Muscle of leg (tissue), 3 donors: ENCODE measurements at regions not wholly inside any gene's neighbourhood (a gene's known extent, or its start where the extent isn't known, plus 50 kb on each side); places are given as distances from the start of the nearest gene placed in this dataset.

Source experiments
- DNase-seq: peaks from one replicate; pipeline ENCODE4 v3.0.0; 2013
- H3K27ac ChIP-seq: one replicate; pipeline ENCODE4 v1.5.1; 2013; ENCODE audit warnings: mild to moderate bottlenecking, low read length, control low read depth
- H3K27me3 ChIP-seq: one replicate; pipeline ENCODE4 v1.6.1; 2013; ENCODE audit warnings: low read length; ENCODE audit not compliant: control insufficient read depth, insufficient read depth
- H3K36me3 ChIP-seq: one replicate; pipeline ENCODE4 v1.6.1; 2013; ENCODE audit warnings: low read length; ENCODE audit not compliant: control insufficient read depth, insufficient read depth
- H3K4me1 ChIP-seq: one replicate; pipeline ENCODE4 v1.6.1; 2013; ENCODE audit warnings: low read length; ENCODE audit not compliant: control insufficient read depth, insufficient read depth
- H3K4me3 ChIP-seq: one replicate; pipeline ENCODE4 v1.5.1; 2013; ENCODE audit warnings: low read length, control low read depth
- H3K9me3 ChIP-seq: replicated peaks from 2 replicates; pipeline ENCODE4 v1.6.1; 2013; ENCODE audit warnings: low read depth, low read length; ENCODE audit not compliant: control insufficient read depth
- WGBS: methylation state at CpG from one replicate; pipeline ENCODE4 v1.1.5; 2013; ENCODE audit warnings: missing lambda C conversion rate; ENCODE audit not compliant: insufficient coverage; 5-methylcytosine and 5-hydroxymethylcytosine counted together

DNA sequence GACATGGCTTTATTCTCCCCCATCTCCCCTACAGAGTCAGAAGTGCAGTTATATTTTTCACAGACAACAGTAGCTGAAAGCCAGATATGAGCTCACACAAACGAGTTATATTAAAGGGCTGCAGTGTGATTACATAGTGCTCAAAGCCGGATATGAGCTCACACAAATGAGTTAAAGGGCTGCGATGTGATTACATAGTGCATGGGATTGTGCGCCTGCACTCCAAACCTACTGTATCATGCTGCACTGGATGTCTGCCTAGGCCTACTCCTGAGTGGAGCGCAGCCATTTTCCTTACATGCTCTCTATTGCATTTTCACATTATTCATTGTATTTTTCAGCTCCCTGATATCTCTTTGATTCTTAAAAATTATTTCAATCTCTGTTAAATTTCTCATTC is 414.6 kb upstream of the LARGE1 start:
- Histone ChIP-seq H3K4me3 (no peak overlapping the region), H3K9me3 (no peaks in the 10 kb centered on the region), H3K27ac (no peak overlapping the region), H3K4me1 (no peaks in the 10 kb centered on the region), H3K36me3 (no peaks in the 10 kb centered on the region), H3K27me3 (no peaks in the 10 kb centered on the region)
- 73% methylated on average over 3 of the region's 5 CpGs for WGBS
- no peak for DNase-seq

DNA sequence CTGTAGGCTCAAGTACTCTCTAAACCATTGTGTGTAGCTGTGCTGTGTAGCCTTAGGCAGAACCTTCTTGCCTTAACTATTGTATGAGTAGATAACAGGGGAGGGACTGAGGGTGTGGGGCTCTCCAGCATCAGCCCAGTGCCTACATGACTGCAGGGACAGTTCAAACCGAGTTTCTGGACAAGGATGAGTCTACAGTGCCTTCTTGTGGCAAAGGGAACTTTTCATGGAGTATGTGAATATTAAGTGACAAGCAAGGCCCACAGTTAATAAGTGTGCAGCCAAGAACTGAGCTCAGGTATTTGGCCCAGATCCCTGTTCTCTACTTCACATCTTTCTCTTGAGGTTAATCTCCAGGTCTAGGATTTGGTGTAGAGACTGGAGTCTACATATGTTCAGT is 424.4 kb upstream of the LARGE1 start:
- Histone ChIP-seq H3K27me3 (no peaks in the 10 kb centered on the region), H3K4me3 (no peak overlapping the region), H3K4me1 (no peaks in the 10 kb centered on the region), H3K36me3 (no peaks in the 10 kb centered on the region), H3K27ac (no peak overlapping the region), H3K9me3 (no peaks in the 10 kb centered on the region)
- no peak for DNase-seq
- 9% methylated on average over 1 of the region's 1 CpG for WGBS

DNA sequence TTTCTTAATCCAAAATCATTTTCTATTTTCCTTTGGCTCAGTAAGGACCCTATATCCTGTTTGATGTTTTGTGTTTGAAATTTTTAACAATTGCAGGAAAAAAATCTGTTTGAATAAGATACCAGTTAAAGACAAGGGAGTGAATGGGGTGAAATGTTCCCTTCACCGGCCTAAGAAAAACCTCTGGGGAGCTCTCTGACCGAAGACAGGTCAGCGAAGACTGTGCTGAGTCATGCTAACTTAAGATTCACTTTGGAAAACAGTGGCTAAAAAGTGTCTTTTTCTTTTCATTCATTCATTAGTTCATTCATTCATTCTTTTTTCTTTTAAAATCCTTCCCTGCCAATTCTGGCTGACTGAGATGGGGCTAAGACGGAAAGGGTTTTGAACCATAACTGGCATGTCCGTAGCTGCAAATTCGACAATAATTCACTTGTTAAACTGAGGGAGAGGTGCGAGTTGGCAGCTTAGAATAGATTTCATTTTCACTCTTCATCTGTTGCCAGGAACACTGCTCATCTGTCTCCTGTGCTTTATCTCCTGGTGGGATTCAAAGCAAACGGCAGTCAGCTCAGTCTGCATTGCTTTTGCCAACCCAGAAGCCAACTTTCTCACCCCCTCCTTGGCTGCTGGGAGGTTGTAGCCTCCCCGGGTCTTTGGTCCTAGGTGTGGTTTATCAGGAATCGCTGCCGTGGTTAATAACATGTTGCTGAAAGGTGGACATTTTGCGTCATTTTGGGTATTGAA is 434.0 kb upstream of the LARGE1 start:
- WGBS, result 87% methylated on average over 6 of the region's 12 CpGs
- Histone ChIP-seq H3K4me1 (no peaks in the 10 kb centered on the region), H3K4me3 (no peak overlapping the region), H3K27me3 (no peaks in the 10 kb centered on the region), H3K9me3 (no peaks in the 10 kb centered on the region), H3K36me3 (no peaks in the 10 kb centered on the region), H3K27ac (no peak overlapping the region)
- DNase-seq, result no peak

DNA sequence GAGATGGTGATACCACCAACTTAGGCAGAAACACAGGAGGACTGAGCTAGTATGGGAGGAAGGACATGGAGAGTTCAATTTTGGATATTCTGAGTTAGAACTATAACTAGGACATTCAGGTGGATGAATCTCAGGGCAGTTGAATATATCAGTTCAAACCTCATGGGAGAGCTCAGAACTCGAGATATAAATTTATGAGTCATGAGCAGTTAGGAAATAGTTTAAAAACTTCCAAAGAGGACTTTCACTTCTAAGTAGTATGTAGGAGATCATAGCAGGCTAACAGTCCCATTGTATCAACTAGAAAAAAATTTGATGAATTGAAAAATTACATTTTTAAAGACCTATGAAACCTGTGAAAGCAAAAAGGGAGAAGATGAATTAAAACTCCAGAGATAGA is 436.2 kb upstream of the LARGE1 start:
- Histone ChIP-seq H3K36me3 (no peaks in the 10 kb centered on the region), H3K9me3 (no peaks in the 10 kb centered on the region), H3K27me3 (no peaks in the 10 kb centered on the region), H3K27ac (no peak overlapping the region), H3K4me3 (no peak overlapping the region), H3K4me1 (no peaks in the 10 kb centered on the region)
- no peak for DNase-seq
- no CpG with 5 or more reads among the region's 1 CpG for WGBS

DNA sequence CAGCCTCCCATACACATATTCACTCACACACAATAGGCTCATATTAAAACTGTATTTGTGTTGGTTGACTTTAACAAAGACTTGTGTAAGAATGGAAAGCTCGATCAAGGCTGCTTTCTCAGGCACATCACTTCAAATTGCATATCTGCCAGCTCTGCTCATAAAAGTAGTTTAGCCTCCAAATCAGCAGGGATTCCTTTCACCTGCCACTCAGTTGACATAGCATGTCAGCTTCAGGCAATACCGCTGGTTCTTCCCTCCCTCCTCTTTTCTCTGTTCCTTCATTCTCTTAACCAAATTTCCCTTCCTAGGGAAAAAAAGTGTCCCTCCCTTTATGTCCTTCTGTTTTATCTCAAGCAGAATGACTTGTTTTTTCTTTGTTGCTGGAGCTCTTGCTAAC is 450.4 kb upstream of the LARGE1 start:
- Histone ChIP-seq H3K27ac (no peak overlapping the region), H3K36me3 (no peaks in the 10 kb centered on the region), H3K4me1 (no peaks in the 10 kb centered on the region), H3K4me3 (no peak overlapping the region), H3K27me3 (no peaks in the 10 kb centered on the region), H3K9me3 (no peaks in the 10 kb centered on the region)
- WGBS, result 70% methylated on average over 2 of the region's 2 CpGs
- no peak for DNase-seq

DNA sequence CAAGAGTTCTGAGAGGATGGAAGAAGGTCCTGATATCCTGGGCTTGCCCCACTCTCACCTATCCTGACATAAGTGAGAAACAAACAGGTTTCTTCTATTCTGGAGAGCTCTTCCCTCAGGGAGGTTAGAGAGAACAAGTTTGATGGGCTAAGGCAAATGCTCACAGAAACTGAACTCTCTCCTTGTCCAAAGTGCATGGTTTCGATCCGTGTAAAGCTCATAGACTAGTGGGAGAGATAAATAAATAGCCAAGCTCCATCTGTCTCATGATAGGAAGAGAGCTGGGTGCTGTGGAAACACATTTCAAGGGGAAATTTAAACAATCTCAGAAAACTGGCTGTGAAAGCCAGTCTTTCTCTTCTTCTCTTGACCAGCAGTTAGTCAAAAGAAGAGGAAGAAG is 459.5 kb upstream of the LARGE1 start:
- DNase-seq, result no peak
- Histone ChIP-seq H3K4me3 (no peak overlapping the region), H3K36me3 (no peaks in the 10 kb centered on the region), H3K27me3 (no peaks in the 10 kb centered on the region), H3K9me3 (no peaks in the 10 kb centered on the region), H3K27ac (no peak overlapping the region), H3K4me1 (no peaks in the 10 kb centered on the region)
- WGBS, result no CpG with 5 or more reads among the region's 2 CpGs

DNA sequence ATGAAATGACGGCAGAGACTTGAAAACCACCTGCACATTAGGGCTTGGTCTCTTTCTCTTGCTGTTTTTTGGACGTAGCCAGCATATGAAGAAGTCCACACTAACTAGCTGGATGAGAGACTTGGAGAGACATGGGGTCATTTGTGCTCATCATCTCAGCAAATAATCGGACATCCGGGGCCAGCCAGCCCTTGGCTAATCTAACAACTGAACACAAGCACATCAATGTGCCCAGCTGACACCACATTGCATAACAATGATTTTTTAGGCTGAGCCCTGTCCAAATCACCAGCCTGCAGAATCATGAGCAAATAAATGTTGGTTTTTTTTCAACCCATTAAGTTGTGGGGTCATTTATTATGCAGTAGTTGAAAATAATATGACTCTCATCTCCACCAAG is 460.3 kb upstream of the LARGE1 start:
- no CpG with 5 or more reads among the region's 4 CpGs for WGBS
- H3K36me3 ChIP-seq, result no peaks in the 10 kb centered on the region
- H3K27ac ChIP-seq, result no peak overlapping the region
- no peaks in the 10 kb centered on the region for H3K9me3 ChIP-seq
- no peaks in the 10 kb centered on the region for H3K27me3 ChIP-seq
- no peak for DNase-seq
- H3K4me3 ChIP-seq, result no peak overlapping the region
- no peaks in the 10 kb centered on the region for H3K4me1 ChIP-seq

DNA sequence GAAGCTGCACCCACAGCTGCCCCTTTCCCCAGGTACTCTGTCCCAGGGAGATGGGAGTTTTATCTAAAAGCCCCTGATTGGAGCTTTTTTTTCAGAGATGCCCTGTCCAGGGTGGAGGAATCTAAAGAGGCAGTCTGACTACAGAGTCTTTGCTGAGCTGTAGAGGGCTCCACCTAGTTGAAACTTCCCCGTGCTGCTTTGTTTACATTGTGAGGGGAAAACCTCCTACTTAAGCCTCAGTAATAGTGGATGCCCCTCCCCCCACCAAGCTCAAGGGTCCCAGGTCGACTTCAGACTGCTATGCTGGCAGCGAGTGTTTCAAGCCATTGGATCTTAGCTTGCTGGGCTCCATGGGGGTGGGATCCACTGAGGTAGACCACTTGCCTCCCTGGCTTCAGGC is 470.1 kb upstream of the LARGE1 start:
- 42% methylated on average over 2 of the region's 3 CpGs for WGBS
- Histone ChIP-seq H3K36me3 (no peaks in the 10 kb centered on the region), H3K4me1 (no peaks in the 10 kb centered on the region), H3K4me3 (no peak overlapping the region), H3K9me3 (no peaks in the 10 kb centered on the region), H3K27ac (no peak overlapping the region), H3K27me3 (no peaks in the 10 kb centered on the region)
- no peak for DNase-seq

DNA sequence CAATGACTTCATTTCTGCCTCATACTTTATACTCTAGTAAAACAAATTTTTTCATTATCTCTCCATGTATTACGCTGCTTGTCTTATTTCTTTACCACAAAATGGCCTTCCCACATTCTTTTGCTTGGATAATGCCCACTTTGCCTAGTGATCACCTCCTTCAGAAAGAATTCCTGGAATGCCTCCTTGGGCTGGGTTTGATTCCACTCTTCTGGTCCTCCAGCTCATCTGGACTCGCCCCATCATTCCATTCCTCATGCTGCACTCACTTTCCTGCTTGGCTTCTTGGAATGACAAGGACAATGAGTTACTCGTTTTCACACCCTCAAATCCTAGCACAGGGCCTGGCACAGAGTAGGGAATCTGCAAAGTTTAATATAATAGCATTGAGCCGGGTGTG is 475.1 kb upstream of the LARGE1 start:
- H3K27ac ChIP-seq, result no peak overlapping the region
- H3K27me3 ChIP-seq, result no peaks in the 10 kb centered on the region
- DNase-seq, result no peak
- H3K9me3 ChIP-seq, result no peaks in the 10 kb centered on the region
- H3K4me3 ChIP-seq, result no peak overlapping the region
- H3K36me3 ChIP-seq, result no peaks in the 10 kb centered on the region
- H3K4me1 ChIP-seq, result no peaks in the 10 kb centered on the region
- 75% methylated on average over 2 of the region's 4 CpGs for WGBS

DNA sequence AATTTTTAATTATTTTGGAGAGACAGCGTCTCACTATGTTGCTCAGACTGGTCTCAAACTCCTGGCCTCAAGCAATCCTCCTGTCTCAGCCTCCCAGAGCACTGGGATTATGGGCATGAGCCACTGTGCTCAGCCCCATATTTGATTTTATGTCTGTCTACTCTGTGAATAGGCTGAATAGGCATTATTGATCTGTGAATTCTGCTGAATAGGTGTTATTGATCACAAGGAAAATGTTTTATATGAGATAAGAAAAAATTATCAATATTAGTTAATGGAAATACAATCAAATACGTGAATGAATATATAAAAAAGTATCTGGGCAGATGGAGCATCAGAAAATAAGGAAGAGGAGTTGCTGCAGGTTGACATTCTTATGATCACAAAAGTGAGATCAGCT is 483.4 kb upstream of the LARGE1 start:
- H3K36me3 ChIP-seq, result no peaks in the 10 kb centered on the region
- DNase-seq, result no peak
- no peak overlapping the region for H3K27ac ChIP-seq
- no peaks in the 10 kb centered on the region for H3K27me3 ChIP-seq
- no CpG with 5 or more reads among the region's 2 CpGs for WGBS
- H3K4me3 ChIP-seq, result no peak overlapping the region
- H3K9me3 ChIP-seq, result no peaks in the 10 kb centered on the region
- no peaks in the 10 kb centered on the region for H3K4me1 ChIP-seq

DNA sequence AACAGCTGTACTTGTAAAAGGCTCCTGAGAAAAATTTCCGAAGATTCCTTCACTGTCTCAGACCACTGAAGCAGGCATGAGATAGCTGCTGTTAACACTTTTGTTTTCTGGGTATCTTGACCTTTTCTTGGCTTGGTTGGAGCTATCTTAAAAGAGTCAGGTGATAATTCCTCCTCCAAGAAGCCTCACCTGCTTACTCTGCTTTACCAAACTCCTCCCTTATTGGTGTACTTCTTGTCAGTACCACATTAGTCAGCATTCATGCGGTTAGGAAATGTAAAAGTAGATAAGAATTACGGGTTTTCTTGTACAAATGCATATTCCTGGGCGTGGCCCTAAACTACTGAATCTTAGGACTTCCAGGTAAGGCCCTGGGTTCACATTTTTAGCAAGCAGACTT is 489.8 kb upstream of the LARGE1 start:
- DNase-seq, result no peak
- Histone ChIP-seq H3K27ac (no peak overlapping the region), H3K9me3 (no peaks in the 10 kb centered on the region), H3K4me1 (no peaks in the 10 kb centered on the region), H3K36me3 (no peaks in the 10 kb centered on the region), H3K4me3 (no peak overlapping the region), H3K27me3 (no peaks in the 10 kb centered on the region)
- WGBS, result 50% methylated on average over 1 of the region's 4 CpGs
